T47D (cell line): ENCODE measurements at regions not wholly inside any gene's neighbourhood (a gene's known extent, or its start where the extent isn't known, plus 50 kb on each side); places are given as distances from the start of the nearest gene placed in this dataset.
A peak's percentile ranks its signal among the peaks of the same experiment; 100 is the strongest.
"Not testable (repeated sequence)": the region's sequence is repeated elsewhere in the genome, so short reads cannot be mapped to it uniquely, and the experiment has no call there.

Experiments used
- DNase-seq, 2 experiments: peaks; one replicate each; pipeline versions ENCODE4 v3.0.0 to v3.0.0-alpha.2; 2011 to 2012; ENCODE audit warnings: low read depth in 1 of 2, low spot score in 1 of 2
- JUND ChIP-seq: IDR thresholded peaks from 2 replicates; pipeline ENCODE4 v1.6.1; 2012; ENCODE audit warnings: low read depth
- in situ Hi-C: cut with HindIII; loops from 2 replicates; pipeline ENCODE4 v1.10.0; 2016; ENCODE audit warnings: low sequenced_read_pairs, low pct_unique_long_range_greater_than_20kb

DNA sequence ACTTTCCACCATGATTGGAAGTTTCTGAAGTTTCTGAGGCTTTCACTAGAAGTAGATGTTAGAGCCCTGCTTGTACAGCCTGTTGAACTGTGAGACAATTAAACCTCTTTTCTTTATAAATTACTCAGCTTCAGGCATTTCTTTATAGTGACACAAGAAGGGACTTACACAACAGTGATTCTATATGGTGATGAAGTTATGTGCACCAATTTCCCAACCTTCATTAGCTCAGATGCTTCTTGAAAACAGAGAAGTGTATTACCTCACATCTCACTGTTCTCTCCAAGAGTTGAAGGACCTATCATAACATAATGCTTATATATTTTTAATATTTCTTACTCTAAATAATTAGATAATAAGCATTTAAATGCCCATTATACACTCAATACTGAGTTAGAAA, 202.1 kb upstream of the ANXA10 start:
- in situ Hi-C loops, result no loop called here
- no peak for TF ChIP-seq JUND
- no peak for DNase-seq

DNA sequence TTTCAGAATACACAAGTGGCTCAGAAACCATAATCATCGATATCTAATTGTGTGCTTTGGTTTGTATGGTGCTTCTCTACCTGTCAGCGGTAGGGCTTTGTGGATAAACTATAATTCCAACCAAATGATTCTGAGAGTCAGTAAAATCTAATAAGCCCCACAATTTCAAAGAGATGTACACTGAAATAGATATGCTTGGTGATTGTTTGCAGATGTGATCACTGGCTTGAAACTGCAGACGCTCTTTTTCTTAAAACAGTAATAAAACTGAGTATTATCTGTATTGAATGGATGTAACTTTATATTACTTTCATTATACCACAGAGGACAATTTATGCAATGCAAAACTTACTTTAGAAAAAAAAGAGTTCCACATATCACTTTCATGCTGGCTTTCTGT, 198.8 kb upstream of the ANXA10 start:
- in situ Hi-C loops, result no loop called here
- DNase-seq, result no peak
- no peak for TF ChIP-seq JUND

DNA sequence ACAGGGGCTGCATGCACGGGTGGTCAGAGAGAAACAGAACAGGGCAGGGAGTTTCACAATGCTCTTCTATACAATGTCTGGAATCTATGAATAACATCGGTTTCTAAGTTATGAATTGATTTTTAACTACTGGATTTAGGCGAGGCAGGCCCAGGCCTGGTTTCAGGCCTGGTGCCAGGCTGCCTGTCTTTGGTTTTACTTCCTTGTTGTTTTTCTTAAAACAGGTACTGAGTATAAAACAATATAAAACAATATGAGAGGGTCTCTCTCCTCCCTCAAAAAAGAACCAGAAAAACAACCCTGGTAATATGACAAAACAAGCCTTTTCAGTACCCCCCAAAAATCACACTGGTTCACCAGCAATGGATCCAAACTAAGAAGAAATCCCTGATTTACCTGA, 196.1 kb upstream of the ANXA10 start:
- DNase-seq, in situ Hi-C loops: not testable (repeated sequence)

DNA sequence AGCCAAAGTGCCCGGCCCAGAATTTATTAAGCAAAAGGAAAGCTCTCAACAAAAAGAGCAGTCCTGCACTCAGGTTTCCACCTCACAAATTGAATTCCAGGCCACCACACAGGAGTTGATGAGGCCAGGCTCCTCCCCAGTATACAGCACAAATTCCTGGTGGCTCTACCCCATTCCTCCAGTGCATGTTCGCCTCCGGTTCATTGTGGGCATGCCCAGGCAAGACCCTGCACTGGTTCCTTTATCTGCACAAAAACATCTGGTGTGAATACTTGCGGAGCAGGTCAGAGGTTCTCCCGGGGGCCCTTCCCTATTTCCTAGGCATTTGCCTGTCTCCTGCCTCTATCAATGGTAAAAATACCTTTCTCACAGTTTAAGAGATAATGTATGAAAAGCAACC, 195.2 kb upstream of the ANXA10 start:
- TF ChIP-seq JUND, result no peak
- in situ Hi-C loops, result no loop called here
- peak in 1 of 2 experiments; percentile 49 for DNase-seq

DNA sequence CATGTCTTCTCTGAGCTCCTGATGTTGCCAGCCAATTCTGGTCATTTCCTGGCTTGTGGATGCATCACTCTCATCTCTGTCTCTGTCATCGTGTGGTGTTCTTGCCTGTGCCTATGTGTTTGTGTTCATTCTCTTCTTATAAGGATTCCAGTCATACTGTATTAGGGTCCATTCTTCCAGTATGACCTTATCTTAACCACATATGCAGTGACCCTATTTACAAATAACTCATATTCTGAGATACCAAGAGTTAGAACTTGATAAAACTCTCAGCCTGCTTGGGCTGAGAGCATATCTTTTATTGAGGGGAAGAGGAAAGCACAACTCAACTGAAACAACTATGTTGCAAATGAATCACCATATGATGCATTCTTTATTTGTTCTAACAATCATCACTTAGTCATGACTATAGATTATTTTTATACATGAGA, 189.0 kb upstream of the ANXA10 start:
- in situ Hi-C loops, result no loop called here
- no peak for TF ChIP-seq JUND
- no peak for DNase-seq

DNA sequence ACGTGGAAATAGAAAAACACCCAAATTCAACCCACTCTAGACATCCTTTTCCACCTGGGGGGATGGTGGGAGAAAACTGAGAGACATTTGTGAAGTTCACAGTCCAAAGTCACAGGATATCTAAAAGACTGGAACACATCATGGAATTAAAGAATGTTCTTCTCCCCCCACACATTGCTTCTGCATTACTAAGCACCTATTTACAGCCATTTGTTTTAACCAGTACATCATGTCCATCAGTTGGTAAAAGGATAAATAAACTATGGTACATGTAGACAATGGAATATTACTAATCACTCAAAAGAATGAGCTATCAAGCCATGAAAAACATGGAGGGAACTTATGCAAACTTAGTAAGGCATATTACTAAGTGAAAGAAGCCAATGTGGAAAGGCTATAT, 185.5 kb upstream of the ANXA10 start:
- no peak for TF ChIP-seq JUND
- no peak for DNase-seq
- in situ Hi-C loops, result no loop called here

DNA sequence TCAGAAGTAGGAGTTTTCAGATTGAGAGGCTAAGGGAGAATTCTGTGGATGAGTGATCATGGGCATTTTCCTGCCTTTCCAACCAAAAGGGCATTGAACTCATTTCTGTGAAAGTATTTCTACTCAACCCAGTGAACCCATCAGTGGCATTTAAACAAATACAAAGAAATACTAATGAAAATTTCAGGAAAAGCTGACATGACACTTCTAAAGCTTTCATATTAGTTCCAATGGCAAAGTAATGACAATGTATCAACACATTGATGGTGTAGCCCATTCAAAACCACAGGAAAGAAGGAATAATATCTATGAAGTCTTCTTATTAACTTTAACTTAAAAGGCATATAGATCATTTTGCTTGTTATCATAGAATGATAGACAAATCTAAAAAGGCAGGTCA, 183.5 kb upstream of the ANXA10 start:
- TF ChIP-seq JUND, result no peak
- in situ Hi-C loops, result no loop called here
- no peak for DNase-seq

DNA sequence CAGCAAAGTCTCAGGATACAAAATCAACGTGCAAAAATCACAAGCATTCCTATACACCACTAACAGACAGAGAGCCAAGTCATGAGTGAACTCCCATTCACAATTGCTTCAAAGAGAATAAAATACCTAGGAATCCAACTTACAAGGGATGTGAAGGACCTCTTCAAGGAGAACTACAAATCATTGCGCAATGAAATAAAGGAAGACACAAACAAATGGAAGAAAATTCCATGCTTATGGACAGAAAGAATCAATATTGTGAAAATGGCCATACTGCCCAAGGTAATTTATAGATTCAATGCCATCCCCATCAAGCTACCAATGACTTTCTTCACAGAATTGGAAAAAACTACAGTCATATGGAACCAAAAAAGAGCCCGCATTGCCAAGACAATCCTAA, 179.8 kb upstream of the ANXA10 start:
- DNase-seq, in situ Hi-C loops: not testable (repeated sequence)

DNA sequence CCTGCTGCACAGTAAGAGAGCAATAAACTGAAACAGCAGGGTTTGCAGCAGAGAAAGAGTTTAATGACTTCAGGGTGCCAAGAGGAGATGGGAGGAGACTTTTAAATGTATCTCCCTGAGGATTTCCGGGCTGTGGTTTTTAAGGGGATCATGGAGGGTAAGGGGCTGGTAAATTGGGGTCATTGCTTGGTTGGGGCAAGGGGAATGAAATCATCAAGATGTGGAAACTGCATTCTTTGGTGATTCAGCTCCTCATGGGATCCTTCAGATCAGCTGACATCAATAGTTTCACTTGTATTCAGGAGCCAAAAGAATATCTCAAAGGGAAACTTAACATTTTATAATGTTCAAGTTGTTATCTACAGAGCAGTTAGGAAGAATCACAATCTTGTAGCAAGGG, 174.3 kb upstream of the ANXA10 start:
- DNase-seq, result no peak
- in situ Hi-C loops, result no loop called here
- TF ChIP-seq JUND, result no peak

DNA sequence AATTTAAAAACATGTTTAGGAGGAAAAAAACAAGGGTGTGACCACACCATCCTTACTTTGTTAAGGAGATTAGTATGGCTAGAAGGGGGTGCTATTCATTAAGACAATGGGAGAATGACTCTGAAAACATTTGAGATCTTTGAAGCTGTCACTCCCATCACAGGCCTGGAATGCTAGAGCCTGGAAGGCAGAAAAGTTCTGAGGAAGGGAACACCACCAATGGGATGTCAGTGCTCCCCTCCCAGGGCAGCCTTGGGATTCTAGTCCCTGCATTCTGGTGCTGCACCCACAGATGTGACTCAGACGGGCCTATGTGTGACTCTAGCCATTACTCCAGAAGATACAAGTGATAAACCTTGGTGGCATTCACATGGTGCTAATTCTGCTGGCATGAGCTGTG, 162.2 kb upstream of the ANXA10 start:
- no peak for DNase-seq
- TF ChIP-seq JUND, result no peak
- in situ Hi-C loops, result no loop called here

DNA sequence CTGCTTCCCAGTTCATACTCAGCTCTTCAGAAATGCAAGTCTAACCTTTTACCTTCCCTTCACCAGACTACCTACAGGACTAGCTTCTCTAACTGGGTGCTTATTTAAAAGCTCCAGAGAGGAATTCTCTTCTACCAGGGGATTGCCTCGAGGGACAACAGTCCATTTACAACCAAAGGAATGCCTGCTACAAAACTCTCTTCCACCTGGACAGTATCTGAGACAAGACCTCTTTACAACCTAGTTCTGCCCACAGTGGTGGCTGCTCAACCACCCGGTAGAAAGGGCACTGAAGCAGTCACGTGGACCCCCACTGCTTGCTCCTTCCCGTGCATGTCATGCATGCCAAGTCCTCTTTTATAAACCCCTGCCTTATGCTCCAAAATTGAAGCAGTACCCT, 158.1 kb upstream of the ANXA10 start:
- TF ChIP-seq JUND, result no peak
- in situ Hi-C loops, result no loop called here
- no peak for DNase-seq

DNA sequence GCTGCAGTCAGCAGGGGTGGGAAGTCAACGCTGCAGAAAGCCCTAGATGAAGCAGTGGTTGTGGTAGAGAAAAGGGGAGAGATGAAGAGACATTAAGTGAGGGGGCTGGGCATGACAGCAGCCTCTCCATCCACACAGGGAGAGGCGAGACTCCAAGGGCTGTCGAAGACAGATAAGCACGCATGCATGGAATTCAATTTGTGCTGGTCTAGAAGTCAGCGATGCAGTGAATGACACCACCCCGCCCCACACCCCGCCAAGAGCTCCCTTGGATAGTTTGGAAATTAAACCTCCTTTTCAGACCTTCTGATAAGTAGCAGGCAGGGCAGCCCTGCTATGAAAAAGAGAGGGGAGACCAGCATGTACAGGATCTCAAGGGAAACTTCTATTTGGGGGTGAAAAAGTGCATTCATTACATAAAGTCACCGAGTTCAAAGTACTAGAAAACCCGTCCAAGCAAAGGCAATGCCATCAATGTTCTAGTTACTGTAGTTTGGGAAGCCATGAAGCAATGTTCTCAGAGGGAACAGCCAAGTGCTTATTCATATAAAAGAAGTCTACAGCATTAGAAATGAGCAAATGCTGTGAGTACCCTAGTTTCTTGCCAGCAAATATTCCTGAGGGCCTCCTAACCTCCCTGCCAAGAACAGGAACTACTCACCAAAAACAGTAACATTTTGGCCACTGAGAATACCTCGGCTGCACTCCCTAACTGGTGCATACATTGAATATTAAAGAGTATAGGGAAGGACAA, 152.3 kb upstream of the ANXA10 start:
- no peak for DNase-seq
- TF ChIP-seq JUND, result no peak
- in situ Hi-C loops, result no loop called here

DNA sequence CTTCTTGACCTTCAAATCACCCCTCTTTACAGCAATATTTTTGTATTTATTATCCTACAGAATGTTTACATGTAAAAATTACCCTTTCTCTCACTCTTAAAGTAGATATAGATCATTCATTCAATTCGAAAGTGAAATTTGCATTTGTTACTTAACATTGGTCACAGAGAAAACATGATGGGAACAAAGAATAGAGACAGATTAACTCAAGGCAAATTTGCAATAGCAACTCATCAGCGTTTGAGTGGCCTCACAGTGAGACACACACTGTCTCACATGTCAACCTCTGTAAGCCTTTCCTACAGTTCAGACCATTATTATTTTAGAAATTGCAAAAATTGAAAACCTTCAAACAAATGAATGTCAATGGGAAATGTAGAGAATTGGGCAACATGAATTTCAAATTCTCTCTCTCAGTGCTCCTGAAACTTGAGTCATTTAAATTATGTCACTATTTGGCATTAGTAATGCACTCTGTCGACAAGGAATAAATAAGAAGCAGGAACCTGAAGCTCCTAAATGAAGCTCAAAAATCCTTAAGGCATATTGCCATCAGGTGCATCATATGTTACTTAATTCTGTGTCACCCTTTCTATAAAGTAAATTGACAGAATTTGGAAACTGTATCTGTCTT, 148.3 kb upstream of the ANXA10 start:
- DNase-seq, result no peak
- in situ Hi-C loops, result no loop called here
- no peak for TF ChIP-seq JUND

DNA sequence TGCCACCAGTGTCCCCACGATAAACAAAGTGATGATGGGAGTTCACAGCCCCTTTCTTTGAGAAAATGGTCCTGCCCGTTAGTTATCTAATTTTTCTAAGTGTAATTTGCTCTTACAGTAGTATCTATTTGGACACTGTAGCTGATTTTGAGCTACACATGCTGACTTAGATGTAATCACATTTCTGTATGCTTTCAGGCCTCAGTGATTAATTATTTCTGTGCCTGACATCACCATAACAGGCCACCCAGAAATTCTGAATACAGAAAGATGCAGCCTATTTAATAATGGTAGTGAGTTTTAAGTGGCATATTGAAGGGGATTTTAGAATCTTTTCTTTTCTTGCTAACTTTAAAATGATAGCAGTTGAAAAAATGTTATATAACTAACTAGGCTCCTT, 147.6 kb upstream of the ANXA10 start:
- in situ Hi-C loops, result no loop called here
- DNase-seq, result no peak
- TF ChIP-seq JUND, result no peak
